Hepatocyte (in vitro differentiated cells): ENCODE measurements at regions not wholly inside any gene's neighbourhood (a gene's known extent, or its start where the extent isn't known, plus 50 kb on each side); places are given as distances from the start of the nearest gene placed in this dataset.

Experiments
- CTCF ChIP-seq: fragments of 200-600 bp; sonication (generic); IDR thresholded peaks from 2 replicates; pipeline ENCODE4 v1.5.1; 2016; ENCODE audit warnings: antibody characterized with exemption, mild to moderate bottlenecking; ENCODE audit not compliant: poor library complexity
- EZH2 ChIP-seq: fragments of 200-600 bp; sonication (generic); IDR thresholded peaks from 2 replicates; pipeline ENCODE4 v1.6.1; 2016; ENCODE audit warnings: antibody characterized with exemption, mild to moderate bottlenecking, borderline replicate concordance
- EZH2phosphoT487 ChIP-seq: fragments of 200-600 bp; sonication (generic); IDR thresholded peaks from one replicate; pipeline ENCODE4 v1.6.1; 2018; ENCODE audit warnings: antibody characterized with exemption, mild to moderate bottlenecking, low read depth, moderate library complexity; ENCODE audit not compliant: unreplicated experiment, severe bottlenecking

GRCh38 chr7:142581341-142581740, 167.9 kb upstream of the PRSS1 start:
- TF ChIP-seq CTCF (no peak), EZH2phosphoT487 (no peak), EZH2 (no peak)
